A673 (cell line): ENCODE measurements at regions not wholly inside any gene's neighbourhood (a gene's known extent, or its start where the extent isn't known, plus 50 kb on each side); places are given as distances from the start of the nearest gene placed in this dataset.

Source experiments
- CTCF ChIP-seq: fragments of 300-800, 200-600 bp; sonication (generic); conservative IDR thresholded peaks from 2 replicates; pipeline ENCODE4 v1.5.1; 2017; ENCODE audit warnings: low read depth, mild to moderate bottlenecking, antibody characterized with exemption, low read length, moderate library complexity, mixed read lengths
- EZH2 ChIP-seq: fragments of 200-600 bp; sonication (generic); IDR thresholded peaks from 2 replicates; pipeline ENCODE4 v1.6.1; 2017; ENCODE audit warnings: borderline replicate concordance, low read depth, mild to moderate bottlenecking, mixed read lengths, antibody characterized with exemption, low read length; ENCODE audit not compliant: poor library complexity, severe bottlenecking

GRCh38 chr11:134512571-134513538, 100.8 kb upstream of the B3GAT1 start:
- no peak for TF ChIP-seq CTCF
- TF ChIP-seq EZH2, result no peak
